PC-3 (cell line): ENCODE measurements at regions not wholly inside any gene's neighbourhood (a gene's known extent, or its start where the extent isn't known, plus 50 kb on each side); places are given as distances from the start of the nearest gene placed in this dataset.

ENCODE experiments used
- ATAC-seq: fragments of 200-7000 bp; cut with Tn5 transposase; 2 replicates; pipeline ENCODE4 v1.9.1; 2020; ENCODE audit warnings: mild to moderate bottlenecking, moderate library complexity
- BruUV-seq: library from RNA; stranded (reverse); fragments of 400-500 nt; replicated peaks from 2 replicates; lab custom pipeline; 2021; lab: Mats Ljungman, UMichigan
- CTCF ChIA-PET: fragments of 300-600 bp; sonication (Branson Sonifier 250); formaldehyde crosslinking; loops from one replicate; lab custom pipeline; 2022; ENCODE audit warnings: antibody characterized with exemption; lab: Charles Lee
- POLR2A ChIA-PET: fragments of 300-600 bp; sonication (Branson Sonifier 250); formaldehyde crosslinking; loops from one replicate; lab custom pipeline; 2022; ENCODE audit warnings: antibody characterized with exemption; ENCODE audit not compliant: unreplicated experiment; lab: Charles Lee
- DNase-seq: peaks from one replicate; pipeline ENCODE4 v3.0.0-alpha.2; 2015
- H2AFZ ChIP-seq: fragments of 300-600 bp; sonication (generic); 2 replicates; pipeline ENCODE4 v1.6.0; 2016; ENCODE audit warnings: antibody characterized with exemption, low read length
- H3F3A ChIP-seq: fragments of 300-600 bp; sonication (generic); one replicate; pipeline ENCODE4 v1.6.0; 2017; ENCODE audit warnings: antibody characterized with exemption, low read length, control low read depth, mild to moderate bottlenecking; ENCODE audit not compliant: unreplicated experiment
- H3K27ac ChIP-seq: fragments of 300-600 bp; sonication (generic); 2 replicates; pipeline ENCODE4 v1.5.1; 2016; ENCODE audit warnings: mild to moderate bottlenecking, low read length
- H3K27me3 ChIP-seq: fragments of 300-600 bp; sonication (generic); 2 replicates; pipeline ENCODE4 v1.6.1; 2016; ENCODE audit warnings: low read length, mixed read lengths
- H3K36me3 ChIP-seq: fragments of 300-600 bp; sonication (generic); 2 replicates; pipeline ENCODE4 v1.6.1; 2016; ENCODE audit warnings: low read depth, mixed run types, low read length, mixed read lengths
- H3K4me1 ChIP-seq: fragments of 300-600 bp; sonication (generic); 2 replicates; pipeline ENCODE4 v1.5.1; 2016; ENCODE audit warnings: low read length; ENCODE audit not compliant: insufficient read depth
- H3K4me2 ChIP-seq: fragments of 300-600 bp; sonication (generic); 2 replicates; pipeline ENCODE4 v1.6.0; 2016; ENCODE audit warnings: low read length
- H3K4me3 ChIP-seq: fragments of 300-600 bp; sonication (generic); 2 replicates; pipeline ENCODE4 v1.5.1; 2016; ENCODE audit warnings: mild to moderate bottlenecking, low read length, mixed read lengths
- H3K79me2 ChIP-seq: fragments of 300-600 bp; sonication (generic); 2 replicates; pipeline ENCODE4 v1.6.1; 2017; ENCODE audit warnings: low read length, mixed read lengths
- H3K9ac ChIP-seq: fragments of 300-600 bp; sonication (generic); 2 replicates; pipeline ENCODE4 v1.6.0; 2016; ENCODE audit warnings: mild to moderate bottlenecking, low read length
- H3K9me2 ChIP-seq: fragments of 300-600 bp; sonication (generic); replicated peaks from 2 replicates; pipeline ENCODE4 v1.6.1; 2016; ENCODE audit warnings: mixed run types, low read length, mixed read lengths
- H3K9me3 ChIP-seq: fragments of 300-600 bp; sonication (generic); 2 replicates; pipeline ENCODE4 v1.6.1; 2016; ENCODE audit warnings: low read length, mixed read lengths
- H4K20me1 ChIP-seq: fragments of 300-600 bp; sonication (generic); 2 replicates; pipeline ENCODE4 v1.6.1; 2016; ENCODE audit warnings: low read length, mixed read lengths
- EZH2 ChIP-seq: fragments of 300-600 bp; sonication (generic); IDR thresholded peaks from one replicate; pipeline ENCODE4 v1.6.1; 2017; ENCODE audit warnings: antibody characterized with exemption, mild to moderate bottlenecking, low read length; ENCODE audit not compliant: unreplicated experiment
- EZH2phosphoT487 ChIP-seq: fragments of 300-600 bp; sonication (generic); IDR thresholded peaks from 2 replicates; pipeline ENCODE4 v1.6.1; 2018; ENCODE audit warnings: mild to moderate bottlenecking, antibody characterized with exemption, low read length, borderline replicate concordance
- intact Hi-C: fragments of 100-400 bp; cut with micrococcal nuclease; formaldehyde crosslinking; loops from 2 replicates; pipeline ENCODE4 v1.9.0; 2023
- TF ChIP-seq, protein P1 (sequence below): fragments of 300-600 bp; sonication (generic); conservative IDR thresholded peaks from 2 replicates; pipeline ENCODE4 v1.5.1; 2017; ENCODE audit warnings: antibody characterized with exemption, low read depth, mild to moderate bottlenecking, low read length

GRCh38 chr20:24878657-24879056 is 70.4 kb upstream of the CST7 start:
- no peak overlapping the region for H3K4me2 ChIP-seq
- ChIA-PET CTCF (no interaction called here), POLR2A (no interaction called here)
- intact Hi-C loops, result no loop called here
- no peaks in the 10 kb centered on the region for H3K9me2 ChIP-seq
- BruUV-seq, result no TSS peak
- no peak overlapping the region for H3K27ac ChIP-seq
- ATAC-seq, result no peak
- no peaks in the 10 kb centered on the region for H3F3A ChIP-seq
- peaks cover 46% of the 10 kb centered on the region for H3K27me3 ChIP-seq
- H3K9ac ChIP-seq, result no peak overlapping the region
- no peak for DNase-seq
- H3K36me3 ChIP-seq, result no peaks in the 10 kb centered on the region
- H2AFZ ChIP-seq, result no peak overlapping the region
- H4K20me1 ChIP-seq, result no peaks in the 10 kb centered on the region
- TF ChIP-seq, protein P1, sequence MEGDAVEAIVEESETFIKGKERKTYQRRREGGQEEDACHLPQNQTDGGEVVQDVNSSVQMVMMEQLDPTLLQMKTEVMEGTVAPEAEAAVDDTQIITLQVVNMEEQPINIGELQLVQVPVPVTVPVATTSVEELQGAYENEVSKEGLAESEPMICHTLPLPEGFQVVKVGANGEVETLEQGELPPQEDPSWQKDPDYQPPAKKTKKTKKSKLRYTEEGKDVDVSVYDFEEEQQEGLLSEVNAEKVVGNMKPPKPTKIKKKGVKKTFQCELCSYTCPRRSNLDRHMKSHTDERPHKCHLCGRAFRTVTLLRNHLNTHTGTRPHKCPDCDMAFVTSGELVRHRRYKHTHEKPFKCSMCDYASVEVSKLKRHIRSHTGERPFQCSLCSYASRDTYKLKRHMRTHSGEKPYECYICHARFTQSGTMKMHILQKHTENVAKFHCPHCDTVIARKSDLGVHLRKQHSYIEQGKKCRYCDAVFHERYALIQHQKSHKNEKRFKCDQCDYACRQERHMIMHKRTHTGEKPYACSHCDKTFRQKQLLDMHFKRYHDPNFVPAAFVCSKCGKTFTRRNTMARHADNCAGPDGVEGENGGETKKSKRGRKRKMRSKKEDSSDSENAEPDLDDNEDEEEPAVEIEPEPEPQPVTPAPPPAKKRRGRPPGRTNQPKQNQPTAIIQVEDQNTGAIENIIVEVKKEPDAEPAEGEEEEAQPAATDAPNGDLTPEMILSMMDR, result no peak
- TF ChIP-seq EZH2phosphoT487 (no peak), EZH2 (no peak)
- no peaks in the 10 kb centered on the region for H3K4me1 ChIP-seq
- no peaks in the 10 kb centered on the region for H3K79me2 ChIP-seq
- H3K4me3 ChIP-seq, result no peak overlapping the region
- H3K9me3 ChIP-seq, result no peaks in the 10 kb centered on the region

DNA sequence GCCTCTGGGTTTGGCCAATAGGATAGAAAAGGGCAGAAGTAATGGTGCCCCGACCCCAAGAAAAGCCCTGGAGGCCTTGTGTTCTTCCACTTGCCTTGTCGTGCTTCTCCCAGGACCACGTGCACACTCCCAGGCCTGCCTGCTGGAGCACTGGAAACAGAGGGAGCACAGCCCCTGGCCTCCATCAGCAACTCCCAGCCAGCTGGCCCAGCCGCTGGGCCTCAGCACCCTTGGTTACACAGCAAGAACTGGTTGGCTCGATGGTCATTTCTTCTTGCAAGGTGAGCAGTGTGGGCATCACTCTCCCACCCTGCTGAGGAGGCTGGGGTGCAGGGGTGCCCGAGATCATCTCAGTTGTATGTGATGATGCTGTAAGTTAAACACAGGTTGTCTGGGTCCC is 69.2 kb upstream of the CST7 start:
- ATAC-seq (no peak), DNase-seq (no peak)
- CTCF ChIA-PET, result no interaction called here
- intact Hi-C loops, result no loop called here
- H3K36me3 ChIP-seq, result no peaks in the 10 kb centered on the region
- H4K20me1 ChIP-seq, result no peaks in the 10 kb centered on the region
- POLR2A ChIA-PET, result no interaction called here
- TF ChIP-seq EZH2, result no peak
- TF ChIP-seq EZH2phosphoT487, result no peak
- TF ChIP-seq, protein P1, result no peak
- H2AFZ ChIP-seq, result no peak overlapping the region
- H3K79me2 ChIP-seq, result no peaks in the 10 kb centered on the region
- H3K27me3 ChIP-seq, result peaks cover 46% of the 10 kb centered on the region
- no peak overlapping the region for H3K4me3 ChIP-seq
- H3K4me2 ChIP-seq, result no peak overlapping the region
- H3K9me2 ChIP-seq, result no peaks in the 10 kb centered on the region
- no TSS peak for BruUV-seq
- H3K9ac ChIP-seq, result no peak overlapping the region
- H3K27ac ChIP-seq, result no peak overlapping the region
- no peaks in the 10 kb centered on the region for H3F3A ChIP-seq
- H3K4me1 ChIP-seq, result no peaks in the 10 kb centered on the region
- no peaks in the 10 kb centered on the region for H3K9me3 ChIP-seq

- DNase-seq, result no peak
- Histone ChIP-seq H3K27me3 (peaks cover 46% of the 10 kb centered on the region), H3K4me1 (no peaks in the 10 kb centered on the region), H3K9me2 (no peaks in the 10 kb centered on the region), H3K4me2 (no peak overlapping the region), H3K4me3 (no peak overlapping the region), H3K27ac (no peak overlapping the region), H2AFZ (no peak overlapping the region), H3K79me2 (no peaks in the 10 kb centered on the region), H3F3A (no peaks in the 10 kb centered on the region), H3K36me3 (no peaks in the 10 kb centered on the region), H3K9ac (no peak overlapping the region), H3K9me3 (no peaks in the 10 kb centered on the region), H4K20me1 (no peaks in the 10 kb centered on the region)
- no peak for ATAC-seq
- ChIA-PET CTCF (no interaction called here), POLR2A (no interaction called here)
- intact Hi-C loops, result no loop called here
- no peak for TF ChIP-seq EZH2
- TF ChIP-seq, protein P1, result no peak
- TF ChIP-seq EZH2phosphoT487, result no peak
- BruUV-seq, result no TSS peak
Measured at GRCh38 chr20:24880356-24880755, 68.7 kb upstream of the CST7 start.
